GM23338 (cell line): ENCODE measurements at regions not wholly inside any gene's neighbourhood (a gene's known extent, or its start where the extent isn't known, plus 50 kb on each side); places are given as distances from the start of the nearest gene placed in this dataset.

ENCODE experiments used
- ATAC-seq: fragments of 200-7000 bp; cut with Tn5 transposase; 3 replicates; pipeline ENCODE4 v1.9.1; 2020
- DNase-seq: peaks from one replicate; pipeline ENCODE4 v3.0.0-alpha.2; 2015; ENCODE audit warnings: low spot score
- H2AFZ ChIP-seq: fragments of 200-600 bp; sonication (generic); 2 replicates; pipeline ENCODE4 v1.8.0; 2016; ENCODE audit warnings: antibody characterized with exemption, mild to moderate bottlenecking, moderate library complexity
- H3F3A ChIP-seq: fragments of 200-600 bp; sonication (generic); replicated peaks from 2 replicates; pipeline ENCODE4 v1.8.0; 2017; ENCODE audit warnings: antibody characterized with exemption, mixed run types, low read depth
- H3K27ac ChIP-seq: fragments of 200-600 bp; sonication (generic); 2 replicates; pipeline ENCODE4 v1.6.1; 2016; ENCODE audit warnings: low read depth
- H3K27me3 ChIP-seq: fragments of 200-600 bp; sonication (generic); 2 replicates; pipeline ENCODE4 v1.8.0; 2016; ENCODE audit warnings: mild to moderate bottlenecking, mixed run types, moderate library complexity; ENCODE audit not compliant: insufficient read depth
- H3K36me3 ChIP-seq: fragments of 200-600 bp; sonication (generic); 2 replicates; pipeline ENCODE4 v1.8.0; 2016; ENCODE audit warnings: mild to moderate bottlenecking; ENCODE audit not compliant: insufficient read depth
- H3K4me1 ChIP-seq: fragments of 200-600 bp; sonication (generic); 2 replicates; pipeline ENCODE4 v1.8.0; 2016; ENCODE audit warnings: mild to moderate bottlenecking, moderate library complexity; ENCODE audit not compliant: insufficient read depth
- H3K4me2 ChIP-seq: fragments of 200-600 bp; sonication (generic); 2 replicates; pipeline ENCODE4 v1.7.1; 2017; ENCODE audit warnings: mixed run types
- H3K4me3 ChIP-seq: fragments of 200-600 bp; sonication (generic); 2 replicates; pipeline ENCODE4 v1.6.1; 2016; ENCODE audit warnings: mixed run types
- H3K79me2 ChIP-seq: fragments of 200-600 bp; sonication (generic); replicated peaks from 2 replicates; pipeline ENCODE4 v1.8.0; 2017; ENCODE audit warnings: mild to moderate bottlenecking; ENCODE audit not compliant: insufficient read depth
- H3K9me2 ChIP-seq: fragments of 200-600 bp; sonication (generic); 2 replicates; pipeline ENCODE4 v1.8.0; 2017; ENCODE audit not compliant: insufficient read depth
- H4K20me1 ChIP-seq: fragments of 200-600 bp; sonication (generic); replicated peaks from 2 replicates; pipeline ENCODE4 v1.8.0; 2017; ENCODE audit warnings: mild to moderate bottlenecking; ENCODE audit not compliant: insufficient read depth
- H3K27ac Mint-ChIP-seq: 2 replicates; pipeline ENCODE4 v1.8.0; 2020; ENCODE audit warnings: inconsistent platforms, mild to moderate bottlenecking, moderate library complexity, mixed read lengths
- H3K27me3 Mint-ChIP-seq: 3 replicates; pipeline ENCODE4 v1.8.0; 2022; ENCODE audit warnings: low read depth, mild to moderate bottlenecking, moderate library complexity, mixed read lengths, inconsistent platforms; ENCODE audit not compliant: insufficient read depth, poor library complexity
- H3K36me3 Mint-ChIP-seq: 3 replicates; pipeline ENCODE4 v1.8.0; 2021; ENCODE audit warnings: low read depth, mild to moderate bottlenecking, inconsistent platforms, moderate library complexity, mixed read lengths
- H3K4me1 Mint-ChIP-seq: 3 replicates; pipeline ENCODE4 v1.8.0; 2020; ENCODE audit warnings: mild to moderate bottlenecking, inconsistent platforms, mixed read lengths
- H3K4me3 Mint-ChIP-seq: 3 replicates; pipeline ENCODE4 v1.8.0; 2021; ENCODE audit warnings: moderate library complexity, mild to moderate bottlenecking, inconsistent platforms, mixed read lengths
- H3K9me3 Mint-ChIP-seq: 3 replicates; pipeline ENCODE4 v1.8.0; 2020; ENCODE audit warnings: moderate library complexity, mild to moderate bottlenecking, inconsistent platforms, mixed read lengths
- CREB1 ChIP-seq: fragments of 250-450 bp; sonication (Bioruptor Pico); IDR thresholded peaks from 2 replicates; pipeline ENCODE4 v1.5.0; 2020; ENCODE audit warnings: low read depth, mild to moderate bottlenecking, moderate library complexity
- JUNB ChIP-seq: IDR thresholded peaks from one replicate; pipeline ENCODE4 v1.6.1; 2016; ENCODE audit warnings: antibody characterized with exemption; ENCODE audit not compliant: unreplicated experiment
- NANOG ChIP-seq: IDR thresholded peaks from 2 replicates; pipeline ENCODE4 v1.6.1; 2016; ENCODE audit warnings: antibody characterized with exemption, borderline replicate concordance
- POLR2AphosphoS5 ChIP-seq: IDR thresholded peaks from 2 replicates; pipeline ENCODE4 v1.6.1; 2016; ENCODE audit warnings: antibody characterized with exemption, low read depth
- REST ChIP-seq: IDR thresholded peaks from one replicate; pipeline ENCODE4 v1.6.1; 2018; ENCODE audit warnings: antibody characterized with exemption; ENCODE audit not compliant: unreplicated experiment
- STAT1 ChIP-seq: IDR thresholded peaks from one replicate; pipeline ENCODE4 v1.6.1; 2016; ENCODE audit warnings: antibody characterized with exemption; ENCODE audit not compliant: unreplicated experiment
- ZNF462 ChIP-seq: fragments of 250-450 bp; sonication (Bioruptor Pico); IDR thresholded peaks from 2 replicates; pipeline ENCODE4 v1.5.0; 2020; ENCODE audit warnings: mild to moderate bottlenecking, moderate library complexity

GRCh38 chr9:16236311-16236710 is 634.2 kb downstream of the BNC2 start (continued):
- TF ChIP-seq ZNF462 (CRISPR knock-in tag) (no peak), NANOG (no peak), POLR2AphosphoS5 (no peak)

- H3K4me2 ChIP-seq: no peak overlapping the region
- no peak overlapping the region for H2AFZ ChIP-seq
- no peak overlapping the region for H3K27ac ChIP-seq
- no peak overlapping the region for H3K4me3 ChIP-seq
- no peaks in the 10 kb centered on the region for H3K9me2 ChIP-seq
- peaks cover 24% of the 10 kb centered on the region for H3K9me3 Mint-ChIP-seq
- no peaks in the 10 kb centered on the region for H3K79me2 ChIP-seq
- ATAC-seq: no peak
- no peaks in the 10 kb centered on the region for H4K20me1 ChIP-seq
- H3F3A ChIP-seq: no peaks in the 10 kb centered on the region
- H3K36me3 ChIP-seq: no peaks in the 10 kb centered on the region
- H3K27me3 Mint-ChIP-seq: peaks cover 11% of the 10 kb centered on the region
- no peak overlapping the region for H3K27ac Mint-ChIP-seq
- no peak overlapping the region for H3K4me3 Mint-ChIP-seq
- peaks cover 14% of the 10 kb centered on the region; the same call in 1 of the 3 replicates for H3K36me3 Mint-ChIP-seq
- no peak for DNase-seq
- H3K27me3 ChIP-seq: no peaks in the 10 kb centered on the region
- H3K4me1 ChIP-seq: no peaks in the 10 kb centered on the region
- no peaks in the 10 kb centered on the region; the same call in 1 of the 3 replicates for H3K4me1 Mint-ChIP-seq
- TF ChIP-seq REST: no peak
- TF ChIP-seq JUNB: no peak
- no peak for TF ChIP-seq STAT1
- no peak for TF ChIP-seq ZNF462 (CRISPR knock-in tag)
- TF ChIP-seq CREB1: no peak
Measured at GRCh38 chr9:16236882-16237281, 633.6 kb downstream of the BNC2 start.
